GM19328 (cell line): ENCODE measurements at regions not wholly inside any gene's neighbourhood (a gene's known extent, or its start where the extent isn't known, plus 50 kb on each side); places are given as distances from the start of the nearest gene placed in this dataset.

Experiments
- ATAC-seq: cut with Tn5 transposase; IDR thresholded peaks from one replicate; pipeline ENCODE4 v1.9.1; 2021; ENCODE audit warnings: mild to moderate bottlenecking, moderate library complexity; ENCODE audit not compliant: unreplicated experiment

- no peak for ATAC-seq
These were observed 268.0 kb downstream of the CYP26B1 start for GRCh38 chr2:71879509-71880184.

- ATAC-seq = no peak
These were observed 268.8 kb downstream of the CYP26B1 start for GRCh38 chr2:71878626-71879508.

- no peak for ATAC-seq
These were observed 270.0 kb downstream of the CYP26B1 start for GRCh38 chr2:71877636-71878035.

- ATAC-seq = no peak
These were observed 270.9 kb downstream of the CYP26B1 start for GRCh38 chr2:71876542-71877451.

GRCh38 chr2:71872466-71873051 lies 275.1 kb downstream of the CYP26B1 start:
- no peak for ATAC-seq

- no peak for ATAC-seq
These were observed 282.2 kb downstream of the CYP26B1 start for GRCh38 chr2:71865391-71865965.

- no peak for ATAC-seq
These were observed 283.6 kb downstream of the CYP26B1 start for GRCh38 chr2:71864085-71864484.

GRCh38 chr2:71863396-71863795 lies 284.3 kb downstream of the CYP26B1 start:
- ATAC-seq = no peak

- ATAC-seq = no peak
These were observed 284.7 kb downstream of the CYP26B1 start for GRCh38 chr2:71862921-71863320.

GRCh38 chr2:71861186-71862160 lies 286.2 kb downstream of the CYP26B1 start:
- no peak for ATAC-seq

GRCh38 chr2:71860381-71860926 lies 287.2 kb downstream of the CYP26B1 start:
- ATAC-seq = no peak

- no peak for ATAC-seq
These were observed 288.3 kb downstream of the CYP26B1 start for GRCh38 chr2:71859211-71859847.

- no peak for ATAC-seq
These were observed 289.6 kb downstream of the CYP26B1 start for GRCh38 chr2:71858071-71858470.

GRCh38 chr2:71857636-71858035 lies 290.0 kb downstream of the CYP26B1 start:
- no peak for ATAC-seq

GRCh38 chr2:71856773-71857525 lies 290.7 kb downstream of the CYP26B1 start:
- ATAC-seq = no peak

- ATAC-seq = no peak
These were observed 293.8 kb downstream of the CYP26B1 start for GRCh38 chr2:71853858-71854257.

GRCh38 chr2:71852141-71852711 lies 295.4 kb downstream of the CYP26B1 start:
- no peak for ATAC-seq
